ENCODE measurements at regions not wholly inside any gene's neighbourhood (a gene's known extent, or its start where the extent isn't known, plus 50 kb on each side); places are given as distances from the start of the nearest gene placed in this dataset.

DNA sequence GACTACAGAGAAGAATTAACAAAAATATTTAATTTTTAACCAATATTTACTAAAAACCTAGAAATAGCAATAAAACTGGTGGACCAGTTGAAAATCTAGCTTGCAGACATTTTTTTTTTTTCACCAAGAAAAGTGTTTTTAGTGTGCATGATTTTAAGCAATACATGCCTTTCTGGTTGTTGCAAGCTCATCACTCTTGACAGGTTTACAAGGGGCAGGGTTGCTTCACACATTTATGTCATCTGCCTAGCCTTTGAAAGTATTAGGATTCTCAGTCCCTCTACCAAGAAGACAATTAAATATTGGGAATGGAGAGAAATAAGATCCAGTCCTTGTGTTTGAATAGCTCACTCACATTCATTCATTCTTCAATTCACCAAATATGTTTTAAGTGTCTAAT is 53.8 kb upstream of the LYPLAL1 start:
- H3K36me3 ChIP-seq (ENCODE audit: control insufficient read depth, insufficient read depth, low read length), result no peaks in the 10 kb centered on the region
- H3K9ac ChIP-seq (ENCODE audit: low read depth, low read length), result no peak overlapping the region
- H3K4me3 ChIP-seq (ENCODE audit: low read depth, low read length), result no peak overlapping the region
- no peak overlapping the region for H3K27ac ChIP-seq (ENCODE audit: low read depth, low read length)
- H3K27me3 ChIP-seq (ENCODE audit: control insufficient read depth, insufficient read depth, low read length), result no peaks in the 10 kb centered on the region
- no peaks in the 10 kb centered on the region for H3K9me3 ChIP-seq (ENCODE audit: control insufficient read depth, insufficient read depth, low read length)
- peaks cover 5% of the 10 kb centered on the region for H3K4me1 ChIP-seq (ENCODE audit: control insufficient read depth, insufficient read depth, low read length)

DNA sequence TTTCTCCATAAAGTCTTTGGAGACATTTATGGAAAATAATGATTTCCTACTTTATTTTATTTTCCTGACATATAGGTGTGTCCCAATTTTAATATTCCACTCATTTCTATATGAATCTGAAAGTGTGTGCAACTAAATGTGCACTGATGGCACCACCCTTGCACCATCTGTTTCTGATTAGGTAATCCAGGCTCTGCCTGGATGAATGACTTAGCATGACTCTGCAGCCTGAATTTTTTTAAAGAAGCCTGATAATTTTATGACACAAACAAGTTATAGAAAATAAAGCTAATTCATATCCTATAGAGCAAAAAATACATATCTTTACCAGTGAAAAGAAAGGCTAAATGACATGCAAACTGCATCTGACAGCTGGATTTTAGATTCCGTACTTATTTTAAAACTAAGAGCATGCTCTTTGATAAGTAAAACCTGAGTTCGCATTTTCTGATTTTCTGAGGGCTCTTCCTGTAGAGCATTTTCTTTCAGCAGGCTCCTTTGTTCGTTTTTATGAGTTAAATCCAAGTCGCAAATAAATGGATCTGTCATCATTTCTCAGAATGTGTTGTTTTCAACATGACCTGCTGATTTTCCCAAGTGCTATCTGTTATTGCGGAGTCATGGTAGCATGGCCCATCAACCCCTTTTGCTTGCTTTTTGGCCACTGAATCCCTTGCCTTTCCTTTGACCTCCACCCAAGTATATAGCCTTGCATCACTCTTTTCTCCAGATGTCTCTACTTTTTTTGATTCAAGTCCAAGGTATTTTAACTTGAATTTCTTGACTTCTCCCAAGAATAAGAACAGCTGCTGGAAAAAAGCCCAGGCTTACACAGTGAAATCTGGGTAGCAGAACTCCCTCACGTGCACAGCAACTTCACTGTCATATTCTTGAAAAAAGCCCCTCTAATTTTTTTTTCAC is 52.8 kb upstream of the LYPLAL1 start:
- no peak overlapping the region for H3K27ac ChIP-seq (ENCODE audit: low read depth, low read length)
- no peak overlapping the region for H3K9ac ChIP-seq (ENCODE audit: low read depth, low read length)
- no peaks in the 10 kb centered on the region for H3K9me3 ChIP-seq (ENCODE audit: control insufficient read depth, insufficient read depth, low read length)
- peaks cover 5% of the 10 kb centered on the region for H3K4me1 ChIP-seq (ENCODE audit: control insufficient read depth, insufficient read depth, low read length)
- no peaks in the 10 kb centered on the region for H3K27me3 ChIP-seq (ENCODE audit: control insufficient read depth, insufficient read depth, low read length)
- H3K4me3 ChIP-seq (ENCODE audit: low read depth, low read length), result no peak overlapping the region
- H3K36me3 ChIP-seq (ENCODE audit: control insufficient read depth, insufficient read depth, low read length), result no peaks in the 10 kb centered on the region

DNA sequence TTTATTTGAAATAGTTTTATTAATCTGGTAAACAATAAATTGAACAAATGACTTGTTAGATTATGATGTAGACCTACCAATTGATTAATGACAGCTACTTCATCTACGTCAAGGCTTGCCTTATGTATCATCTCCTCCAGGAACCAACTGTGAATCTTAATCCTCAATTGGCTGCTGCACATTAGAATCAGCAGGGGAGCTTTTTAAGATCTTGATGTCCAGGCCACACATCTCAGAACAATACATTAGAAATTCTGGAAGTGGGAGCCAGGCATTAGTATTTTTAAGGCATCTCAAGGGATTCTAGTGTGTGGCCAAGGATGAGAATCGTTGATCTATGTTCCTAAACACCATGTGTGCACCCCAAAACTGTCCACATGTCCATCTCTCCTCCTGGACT is 52.0 kb upstream of the LYPLAL1 start:
- no peak overlapping the region for H3K27ac ChIP-seq (ENCODE audit: low read depth, low read length)
- peaks cover 5% of the 10 kb centered on the region for H3K4me1 ChIP-seq (ENCODE audit: control insufficient read depth, insufficient read depth, low read length)
- H3K4me3 ChIP-seq (ENCODE audit: low read depth, low read length), result no peak overlapping the region
- H3K27me3 ChIP-seq (ENCODE audit: control insufficient read depth, insufficient read depth, low read length), result no peaks in the 10 kb centered on the region
- no peaks in the 10 kb centered on the region for H3K9me3 ChIP-seq (ENCODE audit: control insufficient read depth, insufficient read depth, low read length)
- no peak overlapping the region for H3K9ac ChIP-seq (ENCODE audit: low read depth, low read length)
- H3K36me3 ChIP-seq (ENCODE audit: control insufficient read depth, insufficient read depth, low read length), result no peaks in the 10 kb centered on the region

DNA sequence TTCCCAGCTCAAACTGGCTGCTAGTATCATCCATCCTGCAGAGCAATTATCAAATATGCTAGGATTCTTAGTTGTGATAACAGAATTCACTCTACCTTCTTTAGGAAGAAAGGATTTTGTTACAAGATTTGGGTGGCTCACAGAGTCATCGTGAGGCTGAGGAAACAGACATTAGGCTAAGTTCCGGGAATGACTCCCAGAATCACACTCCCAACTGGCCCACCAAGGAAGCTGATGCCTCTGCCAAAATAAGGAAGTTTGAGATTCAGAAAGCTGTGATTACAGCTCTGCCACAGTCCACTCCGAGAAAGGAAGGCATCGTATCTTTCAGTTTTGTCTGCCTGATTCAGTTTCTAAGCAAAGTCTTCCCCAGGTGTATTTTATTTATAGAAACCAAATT is 50.6 kb upstream of the LYPLAL1 start:
- Histone ChIP-seq H3K27ac (ENCODE audit: low read depth, low read length) (no peak overlapping the region), H3K9ac (ENCODE audit: low read depth, low read length) (no peak overlapping the region), H3K4me3 (ENCODE audit: low read depth, low read length) (no peak overlapping the region), H3K9me3 (ENCODE audit: control insufficient read depth, insufficient read depth, low read length) (no peaks in the 10 kb centered on the region), H3K4me1 (ENCODE audit: control insufficient read depth, insufficient read depth, low read length) (peaks cover 5% of the 10 kb centered on the region), H3K27me3 (ENCODE audit: control insufficient read depth, insufficient read depth, low read length) (no peaks in the 10 kb centered on the region), H3K36me3 (ENCODE audit: control insufficient read depth, insufficient read depth, low read length) (no peaks in the 10 kb centered on the region)
